ENCODE measurements at regions not wholly inside any gene's neighbourhood (a gene's known extent, or its start where the extent isn't known, plus 50 kb on each side); places are given as distances from the start of the nearest gene placed in this dataset.
A peak's percentile ranks its signal among the peaks of the same experiment; 100 is the strongest.

- H3K4me3 ChIP-seq (ENCODE audit: insufficient read depth, low read depth, low read length): no peak overlapping the region
- H3K27me3 ChIP-seq (ENCODE audit: control insufficient read depth, insufficient read depth, low read length): no peaks in the 10 kb centered on the region
- DNase-seq: no peak
- no peaks in the 10 kb centered on the region for H3K36me3 ChIP-seq (replicated peaks; ENCODE audit: control insufficient read depth, insufficient read depth, low read length)
These were observed 122.5 kb downstream of the DICER1 start for GRCh38 chr14:95034788-95035187.

DNA sequence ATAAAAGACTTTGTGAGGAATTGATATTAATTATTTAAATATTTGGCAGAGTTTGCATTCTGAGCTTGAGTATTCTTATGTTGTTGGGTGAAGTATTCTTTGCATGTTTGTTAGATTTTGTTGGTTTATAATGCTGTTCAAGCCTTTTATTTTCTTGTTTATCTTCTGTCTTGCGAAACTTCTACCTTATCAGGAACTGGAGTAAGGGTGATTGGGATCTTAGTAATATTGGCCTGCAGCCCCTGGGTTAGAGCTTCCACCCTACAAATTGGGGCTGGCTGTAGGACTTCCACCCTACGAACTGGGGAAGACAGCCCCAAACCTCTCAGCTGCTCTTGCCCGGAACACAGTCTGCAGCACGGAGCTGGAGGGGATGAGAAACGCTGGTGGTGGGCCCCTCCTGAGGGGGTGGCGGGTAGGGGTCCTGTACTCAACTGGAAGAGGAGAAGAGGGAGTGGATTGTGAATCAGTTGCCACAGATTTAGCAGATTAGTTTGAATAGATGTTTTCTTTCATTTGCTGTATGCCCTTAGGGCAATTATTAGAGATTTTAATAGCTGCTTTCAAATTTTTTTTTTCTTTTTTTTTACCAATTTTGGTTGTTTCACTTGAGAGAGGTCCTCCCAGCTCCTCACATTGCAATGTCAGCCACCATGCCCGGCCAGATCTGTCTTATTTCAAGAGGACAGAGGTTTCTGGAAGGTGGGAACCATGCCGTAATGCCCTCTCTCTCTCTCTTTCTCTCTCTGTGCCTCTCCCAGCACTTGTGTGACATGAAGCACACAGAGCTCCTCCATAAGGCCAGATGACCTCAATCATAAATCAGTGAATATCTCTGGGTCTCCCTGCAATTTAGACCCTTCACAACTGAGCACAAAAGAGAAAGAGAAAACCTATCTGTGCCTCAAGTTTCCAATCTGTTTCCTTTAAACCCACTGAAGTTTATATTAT is 123.4 kb downstream of the DICER1 start:
- H3K27me3 ChIP-seq (ENCODE audit: control insufficient read depth, insufficient read depth, low read length): no peaks in the 10 kb centered on the region
- no peak for DNase-seq
- H3K4me3 ChIP-seq (ENCODE audit: insufficient read depth, low read depth, low read length): no peak overlapping the region
- H3K36me3 ChIP-seq (replicated peaks; ENCODE audit: control insufficient read depth, insufficient read depth, low read length): no peaks in the 10 kb centered on the region

GRCh38 chr14:95033031-95033430 is 124.3 kb downstream of the DICER1 start:
- no peak for DNase-seq
- Histone ChIP-seq H3K36me3 (replicated peaks; ENCODE audit: control insufficient read depth, insufficient read depth, low read length) (no peaks in the 10 kb centered on the region), H3K4me3 (ENCODE audit: insufficient read depth, low read depth, low read length) (no peak overlapping the region), H3K27me3 (ENCODE audit: control insufficient read depth, insufficient read depth, low read length) (no peaks in the 10 kb centered on the region)

- no peaks in the 10 kb centered on the region for H3K27me3 ChIP-seq (ENCODE audit: control insufficient read depth, insufficient read depth, low read length)
- DNase-seq: no peak
- no peaks in the 10 kb centered on the region for H3K36me3 ChIP-seq (replicated peaks; ENCODE audit: control insufficient read depth, insufficient read depth, low read length)
- H3K4me3 ChIP-seq (ENCODE audit: insufficient read depth, low read depth, low read length): no peak overlapping the region
These were observed 130.4 kb downstream of the DICER1 start for GRCh38 chr14:95026851-95027463.

- H3K4me3 ChIP-seq (ENCODE audit: insufficient read depth, low read depth, low read length): no peak overlapping the region
- no peaks in the 10 kb centered on the region for H3K36me3 ChIP-seq (replicated peaks; ENCODE audit: control insufficient read depth, insufficient read depth, low read length)
- H3K27me3 ChIP-seq (ENCODE audit: control insufficient read depth, insufficient read depth, low read length): no peaks in the 10 kb centered on the region
- no peak for DNase-seq
These were observed 131.4 kb downstream of the DICER1 start for GRCh38 chr14:95025941-95026340.

DNA sequence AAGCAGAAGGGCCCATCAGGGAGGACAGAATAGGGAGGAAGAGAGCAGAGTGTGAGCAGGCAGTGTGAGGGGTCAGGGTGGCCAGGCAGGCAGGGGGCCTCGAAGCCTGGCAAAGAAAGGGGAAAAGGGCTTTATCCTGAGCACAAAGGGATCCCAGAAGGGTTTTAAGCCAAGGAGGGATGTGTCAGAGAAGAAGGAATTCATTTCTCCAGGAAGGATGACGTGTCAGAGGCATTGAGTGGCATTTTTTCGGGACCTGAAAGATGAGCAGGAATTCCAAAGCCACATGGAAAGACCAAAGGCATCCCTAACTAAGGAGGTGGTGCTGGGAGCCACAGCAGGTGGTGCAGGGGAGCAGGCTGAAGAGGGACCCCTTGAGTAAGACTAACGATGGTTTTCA is 132.1 kb downstream of the DICER1 start:
- Histone ChIP-seq H3K36me3 (replicated peaks; ENCODE audit: control insufficient read depth, insufficient read depth, low read length) (no peaks in the 10 kb centered on the region), H3K27me3 (ENCODE audit: control insufficient read depth, insufficient read depth, low read length) (no peaks in the 10 kb centered on the region), H3K4me3 (ENCODE audit: insufficient read depth, low read depth, low read length) (no peak overlapping the region)
- DNase-seq: no peak

DNA sequence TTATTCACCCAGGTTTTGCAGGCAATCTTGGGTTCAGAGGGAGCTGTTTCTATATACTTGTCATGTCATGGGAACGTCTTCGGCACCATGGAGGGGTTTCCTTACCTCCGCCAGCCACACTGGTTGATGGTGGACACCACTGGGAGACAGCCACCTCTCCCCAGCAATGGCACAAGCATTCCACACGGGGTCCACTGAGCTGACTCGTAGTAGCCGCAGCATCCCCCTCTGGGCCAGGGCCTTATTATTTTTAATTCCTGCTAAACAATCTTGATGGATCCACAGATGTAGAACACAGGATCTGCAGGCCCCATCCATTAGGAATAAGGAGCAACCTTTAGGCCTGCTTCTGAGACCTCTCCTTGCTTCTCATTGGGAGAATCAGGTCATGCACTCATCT is 132.9 kb downstream of the DICER1 start:
- H3K36me3 ChIP-seq (replicated peaks; ENCODE audit: control insufficient read depth, insufficient read depth, low read length): no peaks in the 10 kb centered on the region
- no peaks in the 10 kb centered on the region for H3K27me3 ChIP-seq (ENCODE audit: control insufficient read depth, insufficient read depth, low read length)
- H3K4me3 ChIP-seq (ENCODE audit: insufficient read depth, low read depth, low read length): no peak overlapping the region
- DNase-seq: no peak

- no peak for DNase-seq
- no peaks in the 10 kb centered on the region for H3K36me3 ChIP-seq (replicated peaks; ENCODE audit: control insufficient read depth, insufficient read depth, low read length)
- no peaks in the 10 kb centered on the region for H3K27me3 ChIP-seq (ENCODE audit: control insufficient read depth, insufficient read depth, low read length)
- no peak overlapping the region for H3K4me3 ChIP-seq (ENCODE audit: insufficient read depth, low read depth, low read length)
These were observed 133.4 kb downstream of the DICER1 start for GRCh38 chr14:95023886-95024285.

DNA sequence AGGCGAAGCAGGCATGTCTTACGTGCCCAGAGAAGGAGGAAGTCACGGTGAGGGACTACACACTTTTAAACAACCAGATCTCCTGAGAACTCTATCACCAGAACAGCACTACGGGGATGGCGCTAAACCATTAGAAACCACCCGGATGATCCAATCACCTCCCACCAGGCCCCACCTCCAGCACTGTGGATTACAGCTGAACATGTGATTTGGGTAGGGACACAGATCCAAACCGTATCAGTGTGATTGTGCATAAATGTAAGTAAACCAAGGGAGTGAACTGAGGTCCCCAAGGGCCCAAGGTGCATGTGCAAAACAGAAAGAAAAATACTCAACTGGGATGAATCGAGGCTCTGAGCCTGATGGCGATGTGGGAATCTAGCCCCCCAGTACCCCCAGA is 134.2 kb downstream of the DICER1 start:
- Histone ChIP-seq H3K36me3 (replicated peaks; ENCODE audit: control insufficient read depth, insufficient read depth, low read length) (no peaks in the 10 kb centered on the region), H3K27me3 (ENCODE audit: control insufficient read depth, insufficient read depth, low read length) (no peaks in the 10 kb centered on the region), H3K4me3 (ENCODE audit: insufficient read depth, low read depth, low read length) (no peak overlapping the region)
- DNase-seq: no peak

DNA sequence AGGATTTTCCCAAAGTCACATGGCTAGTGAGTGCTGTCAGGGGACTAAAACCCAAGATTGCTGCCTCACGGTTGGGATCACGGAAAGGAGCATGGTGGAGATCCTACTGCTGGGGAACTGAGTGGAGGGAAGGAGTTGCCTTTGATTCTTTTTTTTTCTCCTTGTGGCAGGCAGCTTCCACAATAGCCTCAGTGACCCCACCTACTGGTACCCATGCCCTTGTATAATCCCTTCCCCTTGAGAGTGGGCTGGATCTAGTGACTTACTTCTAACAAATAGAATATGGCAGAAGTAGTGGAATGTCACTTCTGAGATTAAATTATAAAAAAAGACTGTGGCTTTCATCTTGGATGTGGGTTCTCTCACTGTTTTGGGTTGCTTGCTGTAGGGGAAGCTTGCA is 135.7 kb downstream of the DICER1 start:
- no peaks in the 10 kb centered on the region for H3K36me3 ChIP-seq (replicated peaks; ENCODE audit: control insufficient read depth, insufficient read depth, low read length)
- no peaks in the 10 kb centered on the region for H3K27me3 ChIP-seq (ENCODE audit: control insufficient read depth, insufficient read depth, low read length)
- peak; percentile 39 for DNase-seq
- no peak overlapping the region for H3K4me3 ChIP-seq (ENCODE audit: insufficient read depth, low read depth, low read length)

- Histone ChIP-seq H3K27me3 (ENCODE audit: control insufficient read depth, insufficient read depth, low read length) (no peaks in the 10 kb centered on the region), H3K4me3 (ENCODE audit: insufficient read depth, low read depth, low read length) (no peak overlapping the region), H3K36me3 (replicated peaks; ENCODE audit: control insufficient read depth, insufficient read depth, low read length) (no peaks in the 10 kb centered on the region)
- DNase-seq: no peak
These were observed 138.5 kb downstream of the DICER1 start for GRCh38 chr14:95018821-95019220.

DNA sequence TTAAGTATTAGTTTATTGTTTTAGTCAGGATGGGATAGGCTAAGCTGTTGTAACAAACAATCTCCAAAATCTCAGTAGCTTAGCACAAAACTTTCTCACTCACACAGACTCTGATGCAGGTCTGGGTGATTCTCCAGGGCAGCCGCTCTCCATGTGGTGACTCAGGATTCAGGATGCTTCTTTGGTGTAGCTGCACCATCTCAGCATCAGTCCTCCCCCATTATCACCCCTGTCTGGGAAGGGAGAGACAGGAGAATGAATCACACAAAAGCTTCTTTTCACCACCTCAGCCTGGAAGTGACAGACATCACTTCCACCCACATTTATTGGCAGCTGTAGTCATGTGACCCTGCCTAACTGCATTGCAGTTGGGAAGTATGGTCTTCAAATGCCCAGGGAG is 142.3 kb downstream of the DICER1 start:
- Histone ChIP-seq H3K36me3 (replicated peaks; ENCODE audit: control insufficient read depth, insufficient read depth, low read length) (no peaks in the 10 kb centered on the region), H3K27me3 (ENCODE audit: control insufficient read depth, insufficient read depth, low read length) (no peaks in the 10 kb centered on the region; the same call in 1 of the 2 replicates), H3K4me3 (ENCODE audit: insufficient read depth, low read depth, low read length) (no peak overlapping the region)
- no peak for DNase-seq

DNA sequence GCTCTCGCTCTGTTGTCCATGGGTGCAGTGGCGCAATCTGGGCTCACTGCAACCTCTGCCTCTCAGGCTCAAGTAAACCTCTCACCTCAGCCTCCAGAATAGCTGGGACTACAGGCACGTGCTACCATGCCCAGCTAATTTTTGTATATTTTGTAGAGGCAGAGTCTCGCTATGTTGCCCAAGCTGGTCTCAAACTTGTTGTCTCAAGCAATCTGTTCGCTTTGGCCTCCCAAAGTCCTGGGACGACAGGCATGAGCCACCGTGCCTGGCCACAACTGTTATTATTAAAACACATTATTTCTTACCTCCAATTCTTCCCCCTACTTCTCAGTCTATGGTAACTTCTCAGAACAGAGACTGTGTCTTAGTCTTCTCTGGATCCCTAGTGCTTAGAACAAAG is 143.3 kb downstream of the DICER1 start:
- H3K27me3 ChIP-seq (ENCODE audit: control insufficient read depth, insufficient read depth, low read length): no peaks in the 10 kb centered on the region; the same call in 1 of the 2 replicates
- DNase-seq: no peak
- no peak overlapping the region for H3K4me3 ChIP-seq (ENCODE audit: insufficient read depth, low read depth, low read length)
- H3K36me3 ChIP-seq (replicated peaks; ENCODE audit: control insufficient read depth, insufficient read depth, low read length): no peaks in the 10 kb centered on the region

GRCh38 chr14:95011445-95012006 is 145.8 kb downstream of the DICER1 start:
- H3K36me3 ChIP-seq (replicated peaks; ENCODE audit: control insufficient read depth, insufficient read depth, low read length): no peaks in the 10 kb centered on the region
- no peaks in the 10 kb centered on the region; the same call in 1 of the 2 replicates for H3K27me3 ChIP-seq (ENCODE audit: control insufficient read depth, insufficient read depth, low read length)
- H3K4me3 ChIP-seq (ENCODE audit: insufficient read depth, low read depth, low read length): no peak overlapping the region
- DNase-seq: peak; percentile 30

Data from H7 (cell line).